K562 (cell line): ENCODE measurements at regions not wholly inside any gene's neighbourhood (a gene's known extent, or its start where the extent isn't known, plus 50 kb on each side); places are given as distances from the start of the nearest gene placed in this dataset.
A peak's percentile ranks its signal among the peaks of the same experiment; 100 is the strongest.

ENCODE experiments used
- ATAC-seq: fragments of 200-7000 bp; cut with Tn5 transposase; 3 replicates; pipeline ENCODE4 v1.9.1; 2020; ENCODE audit warnings: moderate library complexity
- BruUV-seq: library from RNA; stranded (reverse); fragments of 400-500 nt; replicated peaks from 2 replicates; lab custom pipeline; 2021; lab: Mats Ljungman, UMichigan
- CTCF ChIA-PET: fragments of 300-600 bp; formaldehyde crosslinking; extraction: SDS; loops from one replicate; lab custom pipeline; 2021; ENCODE audit warnings: low intra/inter-chr PET ratio; lab: Yijun Ruan, JAX
- POLR2A ChIA-PET: fragments of 300-600, 350-650 bp; sonication (Branson Sonifier 250); formaldehyde crosslinking; extraction: SDS; loops from one replicate; lab custom pipeline; 2021; ENCODE audit warnings: antibody characterized with exemption, inconsistent platforms; lab: Yijun Ruan, JAX
- DNase-seq, 4 experiments: peaks; one replicate each; pipeline versions ENCODE4 v3.0.0 to v3.0.0-alpha.2; 2011 to 2018; ENCODE audit warnings: low spot score in 3 of 4, mixed read lengths in 3 of 4; ENCODE audit errors: extremely low read depth in 1 of 4
- FAIRE-seq: peaks from 2 replicates; lab custom pipeline; 2011; peaks lifted over from hg19 to GRCh38; lab: Jason Lieb, UNC
- H2AFZ ChIP-seq: 2 replicates; pipeline ENCODE4 v1.6.0; 2011; ENCODE audit warnings: low read depth, low read length, control low read depth, inconsistent platforms
- H3K27ac ChIP-seq: fragments of 200-600 bp; 3 replicates; pipeline ENCODE4 v1.8.0; 2011; ENCODE audit warnings: low read depth, mild to moderate bottlenecking, control low read depth, inconsistent platforms, low read length, moderate library complexity, mixed read lengths; ENCODE audit errors: extremely low read depth
- H3K27me3 ChIP-seq, 2 experiments: fragments of 300-600 bp in 1 of 2; 2 replicates in 1 of 2; 3 replicates in 1 of 2; pipeline versions ENCODE4 v1.6.0 to v1.8.0; 2011; ENCODE audit warnings: inconsistent platforms in 2 of 2, low read length in 2 of 2, mild to moderate bottlenecking in 1 of 2, mixed read lengths in 1 of 2, moderate library complexity in 1 of 2; ENCODE audit not compliant: control insufficient read depth in 2 of 2, insufficient read depth in 2 of 2
- H3K36me3 ChIP-seq: fragments of 300-600 bp; 3 replicates; pipeline ENCODE4 v1.8.0; 2011; ENCODE audit warnings: mild to moderate bottlenecking, low read length, inconsistent platforms; ENCODE audit not compliant: control insufficient read depth, insufficient read depth
- H3K4me1 ChIP-seq, 2 experiments: fragments of 200-600 bp in 1 of 2; replicated peaks in 1 of 2; 2 replicates in 1 of 2; 3 replicates in 1 of 2; pipeline versions ENCODE4 v1.5.1 to v1.8.0; 2011; ENCODE audit warnings: inconsistent platforms in 2 of 2, low read length in 2 of 2, mild to moderate bottlenecking in 1 of 2, mixed read lengths in 1 of 2, moderate library complexity in 1 of 2; ENCODE audit not compliant: control insufficient read depth in 2 of 2, insufficient read depth in 2 of 2
- H3K4me2 ChIP-seq: 2 replicates; pipeline ENCODE4 v1.6.1; 2011; ENCODE audit warnings: low read length, control low read depth, inconsistent platforms, mixed read lengths; ENCODE audit not compliant: insufficient read depth
- H3K4me3 ChIP-seq: fragments of 200-600 bp; sonication (generic), shearing (Covaris generic); 2 replicates; pipeline ENCODE4 v1.5.1; 2016; ENCODE audit warnings: control low read depth, inconsistent platforms
- H3K79me2 ChIP-seq: fragments of 200-600 bp; 3 replicates; pipeline ENCODE4 v1.8.0; 2011; ENCODE audit warnings: low read length, inconsistent platforms; ENCODE audit not compliant: control insufficient read depth, insufficient read depth
- H3K9ac ChIP-seq, 2 experiments: 2 replicates each; pipeline versions ENCODE4 v1.6.0 to v1.6.1; 2011; ENCODE audit warnings: low read depth in 2 of 2, low read length in 2 of 2, control low read depth in 1 of 2, inconsistent platforms in 1 of 2, mild to moderate bottlenecking in 1 of 2, mixed read lengths in 1 of 2; ENCODE audit not compliant: insufficient read depth in 1 of 2
- H3K9me1 ChIP-seq: one replicate; pipeline ENCODE4 v1.6.0; 2011; ENCODE audit warnings: inconsistent platforms, mild to moderate bottlenecking, low read length, moderate library complexity; ENCODE audit not compliant: control insufficient read depth, insufficient read depth
- H3K9me3 ChIP-seq: replicated peaks from 2 replicates; pipeline ENCODE4 v1.5.1; 2011; ENCODE audit warnings: low read depth, low read length, inconsistent platforms; ENCODE audit not compliant: control insufficient read depth, insufficient read depth
- H4K20me1 ChIP-seq: replicated peaks from 2 replicates; pipeline ENCODE4 v1.6.1; 2011; ENCODE audit warnings: low read length, inconsistent platforms, mixed read lengths; ENCODE audit not compliant: control insufficient read depth, insufficient read depth
- DACH1 ChIP-seq: fragments of 450-650 bp; IDR thresholded peaks from 2 replicates; pipeline ENCODE4 v1.6.1; 2018; ENCODE audit not compliant: partially characterized antibody
- E2F6 ChIP-seq, 2 experiments: IDR thresholded peaks; 2 replicates each; pipeline ENCODE4 v1.6.1; 2011; ENCODE audit warnings: borderline replicate concordance in 1 of 2, control low read depth in 1 of 2, low read depth in 1 of 2, low read length in 1 of 2, mild to moderate bottlenecking in 1 of 2, mixed read lengths in 1 of 2, moderate library complexity in 1 of 2; ENCODE audit not compliant: insufficient read depth in 1 of 2, insufficient read length in 1 of 2, poor library complexity in 1 of 2, severe bottlenecking in 1 of 2; ENCODE audit errors: extremely low read depth in 1 of 2
- EGR1 ChIP-seq: fragments of 450-650 bp; conservative IDR thresholded peaks from 2 replicates; pipeline ENCODE4 v1.6.1; 2017; ENCODE audit warnings: mild to moderate bottlenecking
- NCOA1 ChIP-seq: fragments of 450-650 bp; IDR thresholded peaks from 2 replicates; pipeline ENCODE4 v1.6.1; 2016; ENCODE audit warnings: low read depth
- POLR2A ChIP-seq: fragments of 450-650 bp; conservative IDR thresholded peaks from 2 replicates; pipeline ENCODE4 v1.6.1; 2016
- RBFOX2 ChIP-seq: fragments of 200-400 bp; formaldehyde crosslinking; IDR thresholded peaks from 2 replicates; pipeline ENCODE4 v1.6.1; 2017; ENCODE audit warnings: low read depth, mild to moderate bottlenecking, low read length, moderate library complexity
- SMAD1 ChIP-seq: fragments of 150-350 bp; IDR thresholded peaks from 2 replicates; pipeline ENCODE4 v1.6.1; 2014; ENCODE audit warnings: low read length, low read depth; ENCODE audit not compliant: partially characterized antibody
- SUPT5H ChIP-seq: fragments of 450-650 bp; IDR thresholded peaks from 2 replicates; pipeline ENCODE4 v1.6.1; 2016
- TFAP4 ChIP-seq: sonication (generic); formaldehyde crosslinking; IDR thresholded peaks from 2 replicates; pipeline ENCODE4 v1.8.0; 2022; ENCODE audit warnings: missing genetic modification reagents, mild to moderate bottlenecking, moderate library complexity, borderline replicate concordance
- UBTF ChIP-seq, 2 experiments: IDR thresholded peaks; 2 replicates each; pipeline ENCODE4 v1.6.1; 2012; ENCODE audit warnings: improper control_type of control experiment in 2 of 2, low read depth in 2 of 2, low read length in 2 of 2, borderline replicate concordance in 1 of 2
- ZBTB7A ChIP-seq: IDR thresholded peaks from 2 replicates; pipeline ENCODE4 v1.6.1; 2011; ENCODE audit warnings: low read depth, mild to moderate bottlenecking, low read length, moderate library complexity, borderline replicate concordance; ENCODE audit not compliant: control insufficient read depth
- ZNF124 ChIP-seq: sonication (generic); formaldehyde crosslinking; IDR thresholded peaks from 2 replicates; pipeline ENCODE4 v1.8.1; 2022; ENCODE audit warnings: missing genetic modification reagents
- ZNF778 ChIP-seq: fragments of 450-650 bp; formaldehyde crosslinking; IDR thresholded peaks from 2 replicates; pipeline ENCODE4 v1.4.0; 2020; ENCODE audit warnings: mild to moderate bottlenecking, moderate library complexity
- WGBS: fragments of 100-300 bp; shearing (Covaris generic); methylation state at CpG from one replicate; pipeline ENCODE4 v1.1.6; 2016; ENCODE audit warnings: low coverage, mixed read lengths; ENCODE audit not compliant: insufficient coverage; ENCODE audit errors: missing lambda C conversion rate; 5-methylcytosine and 5-hydroxymethylcytosine counted together
- in situ Hi-C: fragments of 300-500 bp; cut with MboI; formaldehyde crosslinking; loops from 4 replicates; pipeline ENCODE4 v1.15.0; 2018; ENCODE audit warnings: inconsistent platforms, mixed read lengths
- intact Hi-C: fragments of 100-400 bp; cut with micrococcal nuclease; formaldehyde crosslinking; loops from 2 replicates; pipeline ENCODE4 v1.14.2; 2022
- TF ChIP-seq, protein P1 (sequence below): sonication (generic); formaldehyde crosslinking; IDR thresholded peaks from 2 replicates; pipeline ENCODE4 v1.8.1; 2023; ENCODE audit warnings: mild to moderate bottlenecking, missing genetic modification reagents

GRCh38 chr3:124584245-124584551, 146.1 kb upstream of the UMPS start (continued):
- TF ChIP-seq SMAD1 (no peak), NCOA1 (no peak), ZNF124 (CRISPR knock-in tag) (no peak)

GRCh38 chr3:124584552-124585391, 145.5 kb upstream of the UMPS start:
- intact Hi-C loops = no loop called here
- peak; percentile 76 for ATAC-seq
- CTCF ChIA-PET = no interaction called here
- TF ChIP-seq POLR2A (peak; percentile 50; the same call in 1 of the 2 replicates), UBTF (IDR thresholded peaks at IDR 0.05; ENCODE audit: borderline replicate concordance in 1 of 2, low read depth in 2 of 2, low read length in 2 of 2) (0 out of 4 replicates have a peak, but pooled peaks of 1 of the 2 experiments have one; percentile 23), EGR1 (peak; percentile 59), E2F6 (IDR thresholded peaks at IDR 0.05; ENCODE audit: borderline replicate concordance in 1 of 2, extremely low read depth in 1 of 2, insufficient read depth in 1 of 2, insufficient read length in 1 of 2, low read depth in 1 of 2, low read length in 1 of 2, poor library complexity in 1 of 2, severe bottlenecking in 1 of 2) (peak in 1 of 2 experiments; percentile 38), ZNF778 (CRISPR knock-in tag) (no peak), TFAP4 (peak; percentile 70), DACH1 (no peak), ZBTB7A (0 out of 2 replicates have a peak, but pooled peaks have one; percentile 25), RBFOX2 (peak; percentile 69), SUPT5H (peak; percentile 38; the same call in 1 of the 2 replicates)
- TF ChIP-seq, protein P1, sequence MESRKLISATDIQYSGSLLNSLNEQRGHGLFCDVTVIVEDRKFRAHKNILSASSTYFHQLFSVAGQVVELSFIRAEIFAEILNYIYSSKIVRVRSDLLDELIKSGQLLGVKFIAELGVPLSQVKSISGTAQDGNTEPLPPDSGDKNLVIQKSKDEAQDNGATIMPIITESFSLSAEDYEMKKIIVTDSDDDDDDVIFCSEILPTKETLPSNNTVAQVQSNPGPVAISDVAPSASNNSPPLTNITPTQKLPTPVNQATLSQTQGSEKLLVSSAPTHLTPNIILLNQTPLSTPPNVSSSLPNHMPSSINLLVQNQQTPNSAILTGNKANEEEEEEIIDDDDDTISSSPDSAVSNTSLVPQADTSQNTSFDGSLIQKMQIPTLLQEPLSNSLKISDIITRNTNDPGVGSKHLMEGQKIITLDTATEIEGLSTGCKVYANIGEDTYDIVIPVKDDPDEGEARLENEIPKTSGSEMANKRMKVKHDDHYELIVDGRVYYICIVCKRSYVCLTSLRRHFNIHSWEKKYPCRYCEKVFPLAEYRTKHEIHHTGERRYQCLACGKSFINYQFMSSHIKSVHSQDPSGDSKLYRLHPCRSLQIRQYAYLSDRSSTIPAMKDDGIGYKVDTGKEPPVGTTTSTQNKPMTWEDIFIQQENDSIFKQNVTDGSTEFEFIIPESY (CRISPR knock-in tag) = peak; percentile 63; the same call in 1 of the 2 replicates

More at GRCh38 chr3:124584552-124585391, 145.5 kb upstream of the UMPS start:
- Histone ChIP-seq H3K79me2 (peaks cover 4% of the 10 kb centered on the region; the same call in 2 of the 3 replicates), H3K36me3 (no peaks in the 10 kb centered on the region), H2AFZ (peak overlapping the region; percentile 68), H3K27me3 (no peaks in the 10 kb centered on the region), H3K4me2 (peak overlapping the region; percentile 69), H3K9me3 (no peaks in the 10 kb centered on the region; the same call in 1 of the 2 replicates), H3K9ac (peak overlapping the region; percentile 31 to 88; a peak in 3 of 4 replicates), H3K9me1 (no peaks in the 10 kb centered on the region), H3K4me1 (peaks cover 26 to 31% of the 10 kb centered on the region in 2 experiments; a peak in 4 of 5 replicates), H4K20me1 (no peaks in the 10 kb centered on the region), H3K4me3 (peak overlapping the region; percentile 39), H3K27ac (no peak overlapping the region)
- WGBS = 31% methylated on average over 25 of the region's 59 CpGs
- DNase-seq (peak; percentile 63 to 72 (median 70)), FAIRE-seq (no peak)
- no TSS peak for BruUV-seq
- in situ Hi-C loops = no loop called here
- POLR2A ChIA-PET = no interaction called here
